ENCODE measurements at regions not wholly inside any gene's neighbourhood (a gene's known extent, or its start where the extent isn't known, plus 50 kb on each side); places are given as distances from the start of the nearest gene placed in this dataset.
A peak's percentile ranks its signal among the peaks of the same experiment; 100 is the strongest.

DNA sequence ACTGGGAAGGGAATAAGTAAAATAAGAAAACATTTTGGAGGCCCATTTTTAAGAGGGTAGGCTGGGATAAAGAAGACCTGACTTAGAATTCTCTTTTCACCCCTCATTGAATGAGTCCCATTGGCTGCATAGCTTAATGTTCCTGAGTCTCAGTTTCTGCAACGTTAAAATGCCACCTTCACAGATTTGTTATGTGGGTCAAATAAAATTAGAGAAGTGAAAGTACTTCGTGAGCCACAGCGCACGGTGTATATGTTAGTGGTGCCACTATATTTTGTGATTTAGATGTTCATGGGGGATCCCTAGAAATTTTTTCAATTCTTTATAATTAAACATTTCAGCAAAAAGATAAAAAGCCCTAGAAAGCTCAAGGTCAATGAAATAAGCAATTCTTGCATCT is 109.2 kb upstream of the HS3ST1 start:
- no peak for DNase-seq (ENCODE audit: low spot score)

DNA sequence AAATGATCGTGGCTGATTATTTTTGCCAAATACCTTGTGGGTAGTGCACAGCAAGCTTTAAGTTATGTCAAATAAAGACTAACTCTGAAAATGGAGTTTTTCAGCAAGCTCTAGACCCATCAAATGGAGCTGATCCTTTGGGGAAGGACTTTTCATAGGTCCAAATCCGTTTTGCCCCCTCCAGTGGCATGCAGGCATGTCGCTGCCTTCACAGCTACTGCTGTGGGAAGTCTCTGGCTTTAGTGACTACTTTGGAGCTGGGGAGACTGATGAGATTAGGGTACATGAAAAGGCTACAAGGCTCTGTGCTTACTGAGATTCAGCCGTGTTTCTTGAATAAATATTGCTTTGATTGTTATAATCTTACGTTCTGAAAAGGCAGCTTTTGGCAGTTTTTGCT is 106.6 kb upstream of the HS3ST1 start:
- DNase-seq (ENCODE audit: low spot score): no peak

DNA sequence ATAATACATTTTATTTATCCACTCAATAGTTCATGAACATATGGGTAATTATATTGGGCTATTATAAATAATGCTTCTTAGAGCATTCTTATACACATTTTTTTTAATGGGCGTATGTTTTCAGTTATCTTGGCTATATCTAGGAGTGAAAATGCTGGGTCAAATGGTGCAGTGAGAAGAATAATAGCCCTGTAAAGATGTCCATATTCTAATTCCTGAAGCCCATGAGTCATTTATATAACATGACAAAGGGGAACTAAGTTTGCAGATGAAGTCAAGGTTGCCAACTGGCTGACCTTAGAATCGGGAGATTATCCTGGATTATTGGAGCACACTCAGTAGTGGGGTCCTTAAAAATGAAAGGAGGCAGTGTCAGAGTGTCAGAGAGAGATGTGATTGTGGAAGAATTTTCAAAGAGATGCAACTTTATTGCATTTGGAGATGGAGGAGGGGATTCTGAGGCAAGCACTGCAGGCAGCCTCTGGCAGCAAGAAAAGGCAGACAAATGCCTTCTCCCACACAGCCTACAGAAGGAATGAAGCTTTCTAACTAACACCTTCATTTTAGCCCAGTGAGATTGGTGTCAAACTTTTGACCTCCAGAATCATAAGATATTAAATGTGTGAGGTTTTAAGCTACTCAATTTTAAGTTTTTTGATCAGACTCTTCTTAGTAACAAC is 106.1 kb upstream of the HS3ST1 start:
- DNase-seq (ENCODE audit: low spot score): no peak

DNA sequence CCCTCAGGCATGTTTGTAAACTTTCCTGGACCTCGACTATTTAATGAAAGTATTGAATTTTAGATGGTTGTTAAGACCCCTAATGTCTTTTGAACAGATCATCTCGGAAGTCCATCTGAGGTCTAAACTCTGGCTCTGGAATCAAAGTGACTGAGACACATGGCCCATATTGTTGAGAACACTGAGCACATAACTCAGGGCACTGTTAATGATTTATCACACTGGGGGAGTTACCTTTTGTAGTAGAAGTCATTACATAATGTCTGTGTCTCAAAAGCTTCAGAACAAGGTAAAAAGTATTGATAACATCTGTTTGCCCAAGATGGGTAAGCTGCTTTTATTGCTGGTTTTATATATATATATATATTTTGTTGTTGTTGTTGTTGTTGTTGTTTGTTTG is 103.4 kb upstream of the HS3ST1 start:
- no peak for DNase-seq (ENCODE audit: low spot score)

DNA sequence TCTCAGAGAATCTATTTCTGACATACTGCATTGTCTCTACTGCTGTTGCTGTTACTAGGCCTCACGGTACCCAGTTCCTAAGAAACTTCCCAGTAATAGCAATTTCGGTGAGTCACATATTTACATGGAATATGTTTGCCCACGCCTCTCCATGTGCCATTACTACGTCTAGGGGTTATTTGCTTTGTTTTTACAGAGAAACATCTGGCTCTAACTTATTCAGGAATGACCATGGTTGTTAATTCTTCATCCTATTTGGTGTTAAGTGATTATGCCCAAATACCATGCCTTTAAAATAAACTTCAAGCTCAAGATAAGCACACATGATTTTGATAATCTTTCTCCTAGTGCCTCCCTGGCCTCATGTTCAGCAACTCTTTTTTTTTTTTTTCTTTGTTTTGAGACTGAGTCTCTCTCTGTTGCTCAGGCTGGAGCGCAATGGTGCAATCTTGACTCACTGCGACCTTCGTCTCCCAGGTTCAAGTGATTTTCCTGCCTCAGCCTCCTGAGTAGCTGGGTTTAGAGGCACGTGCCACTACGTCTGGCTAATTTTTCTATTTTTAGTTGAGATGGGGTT is 101.0 kb upstream of the HS3ST1 start:
- no peak for DNase-seq (ENCODE audit: low spot score)

DNA sequence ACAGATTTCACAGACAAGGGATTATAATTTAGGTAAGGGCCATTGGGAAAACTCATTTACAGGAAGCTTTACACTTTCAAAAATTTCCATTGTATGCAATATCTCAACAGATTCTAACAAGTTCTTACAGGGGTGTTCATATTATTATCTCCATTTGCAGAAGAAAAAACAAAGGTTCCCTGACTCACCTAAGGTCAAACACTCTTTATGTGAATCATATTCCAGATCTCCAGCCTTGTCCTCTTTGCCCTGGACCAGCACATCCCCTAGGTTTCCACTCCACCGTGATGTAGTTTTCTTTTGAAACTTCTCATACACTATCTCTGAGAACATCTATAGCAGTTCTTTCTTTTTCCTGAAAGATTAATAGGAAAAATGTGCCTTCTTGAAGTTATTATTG is 96.4 kb upstream of the HS3ST1 start:
- no peak for DNase-seq (ENCODE audit: low spot score)

DNA sequence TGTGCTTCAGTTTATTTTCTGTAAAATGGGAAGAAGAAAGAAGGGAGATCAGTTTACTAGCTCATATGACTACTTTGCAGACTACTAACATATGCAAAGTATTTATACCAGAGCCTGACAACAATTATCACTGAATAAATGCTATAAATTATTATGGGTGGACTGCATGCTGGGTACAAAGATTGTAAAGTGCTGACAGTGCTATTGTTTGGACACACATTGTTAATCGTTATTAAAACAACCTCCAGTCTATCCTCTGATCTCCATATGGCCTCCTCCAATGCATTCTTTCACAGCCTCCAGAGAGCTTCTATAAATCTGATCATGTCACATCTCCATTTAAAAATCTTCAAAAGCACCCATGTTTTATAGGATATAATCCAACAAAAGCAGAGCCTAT is 90.1 kb upstream of the HS3ST1 start:
- DNase-seq (ENCODE audit: low spot score): no peak

DNA sequence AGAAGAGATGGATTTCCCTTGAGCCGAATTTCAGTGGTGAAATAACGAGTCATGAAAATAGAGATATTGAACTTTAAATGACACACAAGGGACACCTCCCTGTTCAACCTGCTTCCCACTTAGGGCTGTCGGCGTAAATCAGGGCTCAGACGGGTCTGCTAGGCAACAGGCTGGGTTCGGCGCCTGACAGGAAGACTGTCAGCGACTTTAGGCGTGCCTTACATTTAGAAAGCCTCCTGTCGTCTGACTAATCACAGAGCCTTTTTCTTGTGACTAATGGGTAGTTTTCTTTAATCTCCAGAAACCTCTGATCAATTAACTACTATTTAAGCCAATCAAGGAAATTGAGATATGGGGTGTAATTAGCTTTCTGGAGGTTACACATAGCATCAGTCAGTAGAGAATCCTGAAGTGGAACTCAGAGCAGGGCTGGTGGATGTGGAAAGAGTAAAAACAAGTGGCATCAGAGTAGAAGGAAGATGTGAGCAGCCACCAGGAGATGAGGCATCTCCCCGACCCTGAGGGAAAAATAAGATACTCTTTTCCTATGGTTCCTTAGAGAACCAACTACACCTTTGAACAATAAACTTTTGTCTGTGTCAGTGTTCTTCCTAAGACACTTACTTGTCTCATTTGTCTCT is 86.2 kb upstream of the HS3ST1 start:
- DNase-seq (ENCODE audit: low spot score): no peak

DNA sequence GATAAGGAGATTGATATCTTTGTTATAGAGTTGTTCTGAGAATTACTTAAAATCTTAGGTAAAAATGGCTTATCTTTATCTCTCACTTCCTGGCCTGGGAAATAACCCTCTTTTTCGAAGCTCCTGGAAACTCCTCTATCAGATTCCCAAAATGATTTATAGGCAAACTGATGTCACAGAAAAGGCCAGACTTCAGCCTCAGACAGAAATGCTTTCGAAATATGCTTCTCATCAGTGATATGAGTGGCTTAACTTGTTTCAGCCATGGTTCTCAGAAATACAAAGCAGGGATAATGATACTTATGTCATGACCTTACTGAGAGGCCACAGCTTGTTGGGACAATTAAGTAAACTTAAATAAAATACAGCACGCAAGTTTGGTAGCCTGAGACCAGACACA is 85.3 kb upstream of the HS3ST1 start:
- DNase-seq (ENCODE audit: low spot score): no peak

DNA sequence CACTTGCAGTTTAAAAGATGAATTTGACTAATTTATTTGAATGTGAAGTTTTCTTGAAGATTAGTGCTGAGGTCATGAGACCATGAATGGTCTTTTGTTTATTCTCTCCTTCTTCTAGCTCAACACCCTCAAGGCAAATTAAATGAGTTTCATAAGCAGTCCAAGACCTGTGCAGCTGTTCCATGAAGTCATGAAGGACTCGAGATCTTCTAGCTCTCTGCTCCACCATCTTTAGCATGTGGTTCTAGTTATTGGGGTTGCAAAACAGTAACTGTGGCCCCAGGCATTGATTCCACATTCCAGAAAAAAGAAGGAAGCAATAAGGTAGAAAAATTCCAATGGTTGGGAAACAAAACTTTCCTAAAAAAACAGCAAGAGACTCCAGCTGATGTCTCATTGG is 84.2 kb upstream of the HS3ST1 start:
- no peak for DNase-seq (ENCODE audit: low spot score)

DNA sequence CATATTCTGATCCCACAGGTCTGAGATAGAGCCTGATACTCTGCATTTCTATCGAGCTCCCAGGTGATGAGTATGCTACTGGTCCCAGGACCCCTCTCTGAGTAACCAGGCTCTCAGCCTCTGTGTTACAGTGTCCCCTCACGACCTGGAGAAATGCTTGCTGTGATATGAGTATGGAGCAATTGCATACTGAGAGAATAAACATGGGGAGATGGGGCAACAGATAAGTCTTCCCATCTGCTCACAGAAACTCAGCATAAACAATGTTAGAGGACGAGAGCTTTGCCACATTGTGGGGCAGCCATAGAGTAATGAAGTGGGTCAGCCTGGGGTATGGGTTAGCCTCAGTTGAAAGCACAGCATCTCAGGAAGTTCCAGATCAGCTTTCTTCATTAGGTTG is 82.6 kb upstream of the HS3ST1 start:
- no peak for DNase-seq (ENCODE audit: low spot score)

DNA sequence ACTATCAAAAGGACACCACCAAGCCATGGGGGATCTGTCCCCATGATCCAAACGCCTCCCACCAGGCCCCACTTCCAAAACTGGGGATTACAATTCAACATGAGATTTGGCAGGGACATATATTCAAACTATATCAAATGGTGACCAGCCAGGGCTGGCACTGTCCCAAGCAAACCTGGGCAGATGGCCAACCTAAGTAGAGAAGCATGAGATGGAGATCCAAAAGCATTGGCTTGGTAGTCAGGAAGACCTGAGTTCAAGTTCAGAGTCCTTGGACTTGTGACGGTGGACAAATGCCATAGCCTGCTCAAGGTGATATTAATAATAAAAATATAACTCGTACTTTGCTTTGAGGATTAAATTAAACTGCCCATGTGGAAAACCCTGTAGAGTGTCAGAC is 79.2 kb upstream of the HS3ST1 start:
- DNase-seq (ENCODE audit: low spot score): no peak

DNA sequence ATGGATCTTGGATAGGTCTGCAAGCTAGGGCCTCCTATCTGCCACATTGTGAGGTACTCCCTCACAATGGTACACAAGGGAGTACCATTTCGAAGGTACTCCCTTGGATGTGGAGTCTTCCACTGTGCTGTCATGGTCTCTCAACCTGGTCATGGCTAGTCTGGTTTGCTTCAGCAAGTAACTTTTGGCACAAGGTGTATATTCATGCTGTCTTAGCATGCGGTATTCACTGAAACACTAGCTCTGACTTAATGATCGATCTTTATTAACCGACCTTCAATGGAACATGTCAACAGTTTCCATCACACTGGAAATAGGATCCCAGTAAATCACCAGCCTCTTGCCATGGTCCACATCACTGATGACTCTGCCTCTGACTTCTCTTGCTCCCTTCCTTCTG is 77.5 kb upstream of the HS3ST1 start:
- no peak for DNase-seq (ENCODE audit: low spot score)

DNA sequence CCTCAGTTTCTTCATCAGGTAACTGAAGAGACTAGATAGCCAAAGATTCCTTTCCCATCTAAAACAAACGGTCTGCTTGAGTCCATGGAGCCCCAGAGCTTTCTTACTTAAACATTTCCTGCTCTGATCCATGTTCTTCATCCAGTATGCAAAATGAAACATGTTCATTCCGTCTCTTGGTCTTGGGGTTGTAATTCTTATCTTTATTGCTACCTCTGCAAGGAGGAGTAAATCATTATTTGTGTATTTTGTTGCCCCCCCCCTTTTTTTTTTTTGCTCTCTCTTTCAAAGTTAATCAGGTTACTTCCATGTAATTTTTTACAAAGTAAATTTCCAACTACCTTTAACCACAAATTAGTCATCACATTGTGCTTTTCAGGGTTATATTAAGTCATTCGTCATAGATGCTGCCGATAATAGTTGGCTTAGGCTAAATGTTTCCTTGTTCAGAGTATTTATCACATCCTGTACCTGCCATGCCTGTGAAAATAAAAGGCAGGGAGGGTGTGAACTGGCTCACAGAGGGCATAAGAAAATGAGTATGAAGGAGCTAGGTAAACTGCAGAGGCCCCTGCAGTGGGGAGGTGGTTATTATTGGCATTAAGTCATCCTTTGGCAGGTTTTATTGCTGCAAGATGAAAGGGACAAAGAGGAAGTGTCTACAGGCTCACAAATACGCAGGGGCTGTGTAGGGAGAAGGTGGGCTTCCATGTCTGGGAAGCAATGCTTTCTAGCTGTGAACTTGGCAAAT is 76.7 kb upstream of the HS3ST1 start:
- DNase-seq (ENCODE audit: low spot score): peak; percentile 66

DNA sequence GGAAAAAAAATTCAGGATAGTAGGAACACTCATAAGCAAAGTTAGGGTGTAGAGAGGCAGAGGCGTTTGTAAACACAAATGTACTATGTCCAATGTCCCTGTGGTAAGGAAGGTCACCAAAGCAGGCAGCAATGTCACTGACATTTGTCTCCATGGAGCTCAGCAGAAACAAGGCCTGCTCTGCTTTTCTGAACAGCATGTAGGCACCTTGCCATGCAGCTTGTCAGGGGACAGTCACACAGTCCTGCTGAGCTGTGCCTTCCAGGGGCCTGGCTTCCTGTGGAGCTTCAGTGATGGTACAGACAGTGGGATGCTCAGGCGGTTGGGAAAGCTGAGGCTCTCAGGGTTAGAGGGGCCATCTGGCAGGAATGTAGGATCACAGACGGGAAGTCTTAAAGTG is 74.5 kb upstream of the HS3ST1 start:
- DNase-seq (ENCODE audit: low spot score): no peak

DNA sequence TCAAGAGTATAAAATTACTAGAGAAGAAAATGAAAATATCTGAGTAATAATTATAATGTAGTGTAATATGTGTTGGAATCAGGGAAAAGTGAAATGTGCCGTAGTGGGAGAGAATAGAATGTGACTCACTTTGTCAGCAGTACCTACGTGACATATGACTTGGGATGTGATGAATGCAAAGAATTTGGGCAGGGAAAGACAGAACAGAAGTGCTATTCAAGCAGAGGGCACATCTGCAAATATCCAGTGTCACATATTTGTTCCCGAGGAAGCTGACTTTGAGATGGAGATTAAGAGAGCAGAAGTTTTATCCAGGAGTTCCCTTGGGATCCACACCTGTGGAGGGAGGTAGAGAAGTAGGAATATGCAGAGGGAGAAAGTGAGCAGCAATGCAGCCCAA is 69.3 kb upstream of the HS3ST1 start:
- DNase-seq (ENCODE audit: low spot score): no peak

DNA sequence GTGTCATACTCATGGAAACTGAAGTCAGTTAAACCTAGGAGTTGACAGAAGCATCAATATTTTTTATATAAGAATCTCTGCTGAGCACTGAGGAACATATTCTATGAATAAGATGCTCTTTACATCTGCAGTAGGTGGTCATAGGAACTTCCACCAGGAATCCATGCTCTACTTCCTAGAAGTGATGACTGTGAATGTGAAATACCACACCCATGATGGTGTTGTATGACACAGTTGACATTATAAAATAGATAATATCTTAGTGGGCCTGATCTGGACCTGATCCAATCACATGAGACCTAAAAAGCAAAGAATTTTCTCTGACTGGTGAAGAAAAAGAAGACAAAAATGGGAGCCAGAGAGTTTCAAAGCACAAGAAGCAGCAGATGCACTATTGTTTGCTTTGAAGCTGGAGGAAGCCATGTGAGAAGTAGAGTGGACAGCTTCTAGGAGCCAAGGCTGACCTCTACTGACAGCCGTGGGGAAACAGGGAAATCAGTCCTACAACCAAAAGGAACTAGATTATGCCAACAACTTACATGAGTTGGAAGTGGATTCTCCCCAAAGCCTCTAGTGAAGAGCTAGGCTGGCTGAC is 68.6 kb upstream of the HS3ST1 start:
- DNase-seq (ENCODE audit: low spot score): no peak

DNA sequence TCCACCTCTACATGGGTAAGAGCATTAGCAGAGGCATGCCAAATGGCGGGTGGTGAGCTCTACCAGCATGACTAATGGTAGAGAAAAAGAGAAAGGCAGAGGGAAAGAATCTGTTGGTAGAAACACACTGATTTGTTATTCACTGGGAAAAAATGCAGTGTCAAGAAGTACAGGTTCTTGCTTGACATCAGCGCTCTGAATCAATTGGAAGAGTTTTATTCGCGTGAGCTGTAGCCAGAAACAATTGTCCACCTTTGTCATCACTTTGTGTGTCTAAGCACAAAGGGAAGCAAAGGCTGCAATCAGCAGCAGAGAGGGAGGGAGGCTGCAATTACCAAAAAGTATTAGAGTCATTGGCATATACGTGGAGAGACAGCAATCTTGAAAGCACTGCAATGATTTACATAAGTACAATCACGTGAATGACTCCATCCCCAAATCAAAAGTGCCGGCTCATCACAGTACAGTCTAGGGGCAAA is 67.7 kb upstream of the HS3ST1 start:
- DNase-seq (ENCODE audit: low spot score): no peak

DNA sequence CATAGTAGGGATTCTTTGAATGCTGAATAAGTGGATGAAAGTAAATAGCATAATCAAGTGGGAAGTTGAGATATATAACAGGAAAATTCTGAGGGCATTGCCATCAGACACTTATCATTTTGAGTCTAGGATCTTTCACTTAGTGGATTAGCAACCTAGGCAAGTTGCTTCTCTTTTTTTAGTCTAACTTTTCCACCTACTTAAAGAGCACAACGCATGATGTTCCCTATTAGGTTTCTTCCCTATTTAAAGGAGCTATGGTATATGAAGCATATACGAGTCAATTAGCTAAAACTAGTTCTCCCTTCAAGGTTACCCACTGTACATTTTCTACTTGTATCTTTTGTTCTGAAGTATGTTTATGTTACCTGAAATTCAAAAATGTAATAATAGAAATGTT is 67.1 kb upstream of the HS3ST1 start:
- no peak for DNase-seq (ENCODE audit: low spot score)

DNA sequence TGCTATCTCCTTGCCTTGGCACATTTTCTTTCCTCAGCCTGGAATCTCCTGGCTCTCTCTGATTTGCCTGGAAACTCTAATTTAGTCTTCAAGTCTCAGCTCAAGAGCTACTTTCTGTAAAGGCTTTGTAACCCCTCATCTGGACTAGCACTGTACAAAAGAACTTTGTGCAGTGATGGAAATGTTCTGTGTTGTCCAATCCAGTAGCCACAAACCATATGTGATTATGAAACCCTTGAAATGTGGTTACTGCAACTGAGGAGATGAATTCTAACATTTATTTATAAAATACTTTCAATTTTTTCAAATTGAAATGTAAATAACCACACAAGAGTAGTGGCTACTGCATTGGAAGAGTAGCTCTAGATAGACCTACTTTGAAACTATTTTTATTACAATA is 66.6 kb upstream of the HS3ST1 start:
- DNase-seq (ENCODE audit: low spot score): no peak

DNA sequence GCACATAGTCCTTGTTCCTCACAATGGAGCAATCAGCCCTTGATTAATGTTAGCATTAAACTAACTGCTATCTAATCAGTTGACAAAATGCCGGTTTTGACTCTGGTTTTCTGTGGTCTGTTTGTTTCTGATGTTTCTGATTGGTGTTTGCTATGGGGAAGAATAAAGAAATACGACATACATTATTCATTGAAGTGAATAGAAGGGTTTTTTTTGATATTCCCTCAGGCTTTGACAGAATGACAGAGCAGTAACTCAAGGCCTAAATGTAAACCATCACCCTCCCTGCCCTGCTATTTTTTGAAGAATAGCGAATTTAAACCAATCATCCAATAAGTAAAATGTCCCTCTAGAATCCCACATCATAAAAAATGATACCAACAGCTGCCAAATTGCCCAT is 65.5 kb upstream of the HS3ST1 start:
- DNase-seq (ENCODE audit: low spot score): no peak

DNA sequence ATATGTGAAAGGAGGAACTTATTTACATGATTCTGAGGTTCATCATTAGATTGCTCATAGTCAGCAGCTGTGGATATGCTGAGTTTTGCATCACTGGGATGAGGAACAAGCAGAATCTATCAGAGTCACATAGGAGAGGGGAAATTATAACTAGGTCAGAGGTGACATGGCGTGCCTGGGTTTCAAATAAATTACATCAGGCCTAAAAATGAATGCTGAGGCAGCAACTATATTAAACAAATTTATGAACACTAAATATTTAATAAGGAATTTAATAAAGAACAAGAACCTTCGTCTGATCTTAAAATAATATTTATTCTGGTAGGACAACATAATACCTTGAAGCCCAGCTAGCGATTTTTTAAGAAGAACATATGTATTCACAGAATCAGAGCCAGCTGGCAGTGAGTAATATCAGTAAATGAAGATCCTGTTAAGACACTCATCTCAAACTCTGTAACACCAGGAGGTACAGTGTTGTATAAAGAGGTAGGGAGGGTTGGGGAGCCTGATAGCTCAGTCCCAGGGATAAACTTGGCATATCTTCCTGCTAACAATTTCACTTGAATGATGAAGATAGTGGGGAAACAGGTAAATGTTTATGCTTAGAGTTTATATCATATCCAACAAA is 60.9 kb upstream of the HS3ST1 start:
- DNase-seq (ENCODE audit: low spot score): no peak
